ENCODE measurements at regions not wholly inside any gene's neighbourhood (a gene's known extent, or its start where the extent isn't known, plus 50 kb on each side); places are given as distances from the start of the nearest gene placed in this dataset.

GRCh38 chr3:23129117-23129516 is 74.0 kb upstream of the UBE2E2 start:
- DNase-seq (ENCODE audit: low read depth, low spot score) (no peak), ATAC-seq (no peak)
- no peak overlapping the region for H3K27ac ChIP-seq (ENCODE audit: low read depth, low read length)
- H3K9ac ChIP-seq (ENCODE audit: low read length), result no peak overlapping the region
- no peak overlapping the region for H3K4me2 ChIP-seq (ENCODE audit: low read length)
- no peak overlapping the region for H2AFZ ChIP-seq (ENCODE audit: low read depth, low read length, poor library complexity, severe bottlenecking)
- ChIA-PET POLR2A (no interaction called here), CTCF (no interaction called here), RAD21 (ENCODE audit: low non-redundant PET in 1 of 2, low total read pairs in 2 of 2, uncharacterized antibody in 2 of 2, unreplicated experiment in 2 of 2) (no interaction called here)
- no TSS peak for BruUV-seq (replicated peaks)
- H4K20me1 ChIP-seq (ENCODE audit: insufficient read depth), result no peaks in the 10 kb centered on the region
- H3K4me3 ChIP-seq (replicated peaks in 1 of 2; ENCODE audit: low read depth in 1 of 2, low read length in 2 of 2), result no peak overlapping the region
- H3K4me1 ChIP-seq (ENCODE audit: control insufficient read depth in 1 of 2, insufficient read depth in 2 of 2, low read length in 2 of 2), result no peaks in the 10 kb centered on the region
- no peaks in the 10 kb centered on the region for H3K9me3 ChIP-seq (ENCODE audit: control insufficient read depth in 1 of 2, insufficient read depth in 1 of 2, low read depth in 1 of 2, low read length in 2 of 2)
- no peaks in the 10 kb centered on the region for H3K9me2 ChIP-seq (ENCODE audit: insufficient read depth)
- H3K79me2 ChIP-seq (ENCODE audit: insufficient read depth, low read length), result no peaks in the 10 kb centered on the region
- peaks cover 11% of the 10 kb centered on the region for H3K27me3 ChIP-seq (ENCODE audit: insufficient read depth, low read length)
- no peaks in the 10 kb centered on the region for H3K36me3 ChIP-seq (ENCODE audit: control insufficient read depth in 1 of 2, insufficient read depth in 2 of 2, low read length in 2 of 2)
- TF ChIP-seq SRF (IDR thresholded peaks at IDR 0.05; ENCODE audit: low read depth) (no peak), EZH2phosphoT487 (IDR thresholded peaks at IDR 0.05; ENCODE audit: borderline replicate concordance) (no peak), CEBPB (IDR thresholded peaks at IDR 0.05; ENCODE audit: low read depth) (no peak), POLR2AphosphoS5 (IDR thresholded peaks at IDR 0.05; ENCODE audit: low read depth, low read length) (no peak), ELF1 (IDR thresholded peaks at IDR 0.05; ENCODE audit: borderline replicate concordance, low read depth) (no peak), SP1 (IDR thresholded peaks at IDR 0.05; ENCODE audit: low read depth) (no peak), ZFX (IDR thresholded peaks at IDR 0.05) (no peak), POLR2A (IDR thresholded peaks at IDR 0.05; ENCODE audit: borderline replicate concordance, extremely low read depth, insufficient read depth, insufficient read length) (no peak), CTCF (IDR thresholded peaks at IDR 0.05 in 2 of 3, conservative IDR thresholded peaks at IDR 0.05 in 1 of 3; ENCODE audit: borderline replicate concordance in 1 of 3, insufficient read depth in 1 of 3, low read depth in 2 of 3, low read length in 2 of 3) (no peak), FOSL1 (IDR thresholded peaks at IDR 0.05; ENCODE audit: low read depth) (no peak), RAD21 (IDR thresholded peaks at IDR 0.05; ENCODE audit: low read depth) (no peak), ZNF274 (IDR thresholded peaks at IDR 0.05; ENCODE audit: low read depth, low read length) (no peak)
- intact Hi-C loops (cut with micrococcal nuclease), result no loop called here
